Right atrium auricular region (tissue), 2 donors: ENCODE measurements at regions not wholly inside any gene's neighbourhood (a gene's known extent, or its start where the extent isn't known, plus 50 kb on each side); places are given as distances from the start of the nearest gene placed in this dataset.
"Not testable (repeated sequence)": the region's sequence is repeated elsewhere in the genome, so short reads cannot be mapped to it uniquely, and the experiment has no call there.

Source experiments
- DNase-seq: peaks from one replicate; pipeline ENCODE4 v3.0.0-alpha.2; 2019; ENCODE audit warnings: low spot score
- H3K27ac ChIP-seq, 2 donors: fragments of 200-600 bp; sonication (generic); 1 replicate in 1 of 2; 2 replicates in 1 of 2; pipeline ENCODE4 v1.5.1; 2016 to 2019
- H3K27me3 ChIP-seq, 2 donors: fragments of 200-600 bp; sonication (generic); one replicate each; pipeline versions ENCODE4 v1.5.1 to v1.6.0; 2017 to 2019
- H3K36me3 ChIP-seq: fragments of 200-600 bp; sonication (generic); one replicate; pipeline ENCODE4 v1.5.1; 2016
- H3K4me1 ChIP-seq, 2 donors: fragments of 200-600 bp; sonication (generic); one replicate each; pipeline versions ENCODE4 v1.5.1 to v1.6.0; 2017 to 2019
- H3K4me3 ChIP-seq, 2 donors: fragments of 200-600 bp; sonication (generic); 1 replicate in 1 of 2; 2 replicates in 1 of 2; pipeline ENCODE4 v1.5.1; 2017 to 2019; ENCODE audit warnings: mild to moderate bottlenecking in 1 of 2, moderate library complexity in 1 of 2
- H3K9me3 ChIP-seq, 2 donors: fragments of 200-600 bp; sonication (generic); one replicate each; pipeline ENCODE4 v1.5.1; 2019
- TF ChIP-seq, protein P1 (sequence below), 2 donors: fragments of 200-600 bp; sonication (generic); IDR thresholded peaks; one replicate each; pipeline ENCODE4 v1.5.1; 2019; ENCODE audit warnings: antibody characterized with exemption in 2 of 2

DNA sequence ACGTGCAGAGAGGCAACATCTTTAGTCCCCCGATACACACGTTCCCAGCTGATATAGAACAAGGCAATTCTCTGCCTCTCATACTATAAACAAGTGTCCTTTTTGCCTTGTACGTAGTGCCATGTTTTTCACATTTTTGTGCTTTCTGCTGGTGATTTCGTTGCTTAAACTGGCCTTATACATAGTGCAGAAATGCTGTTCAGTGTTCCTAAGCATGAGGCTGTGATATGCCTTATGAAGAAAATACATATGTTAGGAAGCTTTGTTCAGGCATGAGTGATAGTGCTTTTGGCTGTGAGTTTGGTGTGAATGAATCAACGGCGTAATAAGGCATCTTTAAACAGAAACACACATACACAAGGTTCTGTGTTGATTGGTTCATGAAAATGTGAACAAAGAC, 77.2 kb downstream of the KATNIP start:
- Histone ChIP-seq H3K36me3 (peaks cover 3% of the 10 kb centered on the region), H3K27me3 (no peaks in the 10 kb centered on the region), H3K9me3 (no peaks in the 10 kb centered on the region), H3K4me1 (peaks cover 0 to 35% of the 10 kb centered on the region in 2 donors), H3K4me3 (no peak overlapping the region), H3K27ac (no peak overlapping the region)
- TF ChIP-seq, protein P1, sequence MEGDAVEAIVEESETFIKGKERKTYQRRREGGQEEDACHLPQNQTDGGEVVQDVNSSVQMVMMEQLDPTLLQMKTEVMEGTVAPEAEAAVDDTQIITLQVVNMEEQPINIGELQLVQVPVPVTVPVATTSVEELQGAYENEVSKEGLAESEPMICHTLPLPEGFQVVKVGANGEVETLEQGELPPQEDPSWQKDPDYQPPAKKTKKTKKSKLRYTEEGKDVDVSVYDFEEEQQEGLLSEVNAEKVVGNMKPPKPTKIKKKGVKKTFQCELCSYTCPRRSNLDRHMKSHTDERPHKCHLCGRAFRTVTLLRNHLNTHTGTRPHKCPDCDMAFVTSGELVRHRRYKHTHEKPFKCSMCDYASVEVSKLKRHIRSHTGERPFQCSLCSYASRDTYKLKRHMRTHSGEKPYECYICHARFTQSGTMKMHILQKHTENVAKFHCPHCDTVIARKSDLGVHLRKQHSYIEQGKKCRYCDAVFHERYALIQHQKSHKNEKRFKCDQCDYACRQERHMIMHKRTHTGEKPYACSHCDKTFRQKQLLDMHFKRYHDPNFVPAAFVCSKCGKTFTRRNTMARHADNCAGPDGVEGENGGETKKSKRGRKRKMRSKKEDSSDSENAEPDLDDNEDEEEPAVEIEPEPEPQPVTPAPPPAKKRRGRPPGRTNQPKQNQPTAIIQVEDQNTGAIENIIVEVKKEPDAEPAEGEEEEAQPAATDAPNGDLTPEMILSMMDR (IDR thresholded peaks at IDR 0.05), result no peak
- no peak for DNase-seq

DNA sequence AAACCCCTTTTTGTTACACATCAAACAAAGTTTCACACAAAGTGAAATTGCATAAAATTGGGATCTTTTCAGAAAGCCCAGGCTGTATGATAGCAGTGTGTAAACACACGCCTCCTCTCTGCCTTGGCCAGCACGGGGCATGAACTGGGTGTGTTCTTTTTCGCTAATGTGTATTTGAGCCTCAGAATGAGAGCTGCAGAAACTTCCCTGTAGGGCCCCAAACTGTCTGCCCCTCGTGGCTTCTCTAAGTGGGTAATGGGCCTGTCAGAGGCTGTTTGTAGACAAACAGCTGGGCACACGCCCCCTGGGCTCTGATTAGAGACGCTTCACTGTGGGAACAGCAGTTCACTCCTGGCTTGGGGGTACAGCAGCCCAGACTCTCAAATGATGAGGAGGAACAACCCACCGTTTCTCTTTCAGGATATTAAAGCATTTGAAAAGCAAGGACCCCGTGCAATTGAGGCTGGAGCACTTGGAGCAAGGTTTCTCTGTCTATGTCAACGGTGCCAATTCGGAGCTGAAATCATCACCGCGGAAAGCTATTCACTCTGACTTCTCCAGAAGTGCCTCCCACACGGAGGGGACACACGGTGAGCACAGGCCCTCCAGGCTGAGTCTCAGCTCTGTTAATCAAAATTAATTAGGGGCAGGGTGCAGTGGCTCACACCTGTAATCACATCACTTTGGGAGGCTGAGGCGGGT, 78.4 kb downstream of the KATNIP start:
- Histone ChIP-seq H3K36me3 (peaks cover 3% of the 10 kb centered on the region), H3K4me1 (peaks cover 0 to 35% of the 10 kb centered on the region in 2 donors), H3K4me3 (no peak overlapping the region), H3K27me3 (no peaks in the 10 kb centered on the region), H3K27ac (no peak overlapping the region), H3K9me3 (no peaks in the 10 kb centered on the region)
- TF ChIP-seq, protein P1 (IDR thresholded peaks at IDR 0.05), result no peak
- no peak for DNase-seq

DNA sequence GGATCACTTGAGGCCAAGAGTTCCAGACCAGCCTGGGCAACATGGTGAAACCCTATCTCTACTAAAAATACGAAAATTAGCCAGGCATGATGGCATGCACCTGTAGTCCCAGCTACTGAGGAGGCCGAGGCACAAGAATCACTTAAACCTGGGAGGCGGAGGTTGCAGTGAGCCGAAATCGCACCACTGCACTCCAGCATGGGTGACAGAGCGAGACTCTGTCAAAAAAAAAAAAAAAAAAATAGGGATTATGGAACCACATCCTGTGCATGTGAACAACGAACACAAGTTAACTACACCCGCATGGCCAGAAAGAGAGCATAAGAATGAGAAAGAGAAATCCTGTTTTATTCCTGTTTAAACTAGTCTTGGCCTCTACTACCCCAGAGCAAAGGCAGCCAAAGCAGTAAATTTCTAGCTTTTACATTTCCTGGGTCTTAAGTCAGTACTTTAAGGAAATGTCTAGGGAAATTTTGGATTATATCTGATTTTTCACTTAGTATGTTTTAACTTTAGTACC, 79.1 kb downstream of the KATNIP start:
- peaks cover 0 to 35% of the 10 kb centered on the region in 2 donors for H3K4me1 ChIP-seq
- H3K4me3 ChIP-seq, H3K36me3 ChIP-seq, H3K27ac ChIP-seq, H3K27me3 ChIP-seq, DNase-seq, H3K9me3 ChIP-seq: not testable (repeated sequence)

DNA sequence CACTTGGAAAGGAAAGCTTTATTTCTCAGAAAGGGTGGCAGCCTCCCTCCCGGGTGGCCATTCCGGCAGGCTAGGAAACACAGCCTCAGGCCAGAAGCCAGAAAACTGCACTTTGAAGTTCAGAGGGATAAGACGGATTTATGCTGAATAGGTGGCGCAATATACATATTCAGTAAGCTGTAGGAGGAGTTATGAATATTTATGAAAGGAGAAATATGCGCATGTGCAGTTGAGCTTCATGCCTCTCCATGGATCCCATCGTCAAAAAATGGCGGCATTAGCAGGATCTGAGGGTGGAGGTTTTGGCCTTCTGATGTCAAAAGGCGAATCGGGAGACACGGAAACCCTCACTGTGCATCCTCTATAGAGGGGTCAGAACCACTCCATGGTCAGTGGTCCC, 82.3 kb downstream of the KATNIP start:
- DNase-seq, result no peak
- Histone ChIP-seq H3K4me3 (no peak overlapping the region), H3K9me3 (no peaks in the 10 kb centered on the region), H3K27me3 (no peaks in the 10 kb centered on the region), H3K36me3 (peaks cover 3% of the 10 kb centered on the region), H3K27ac (no peak overlapping the region), H3K4me1 (peaks cover 0 to 12% of the 10 kb centered on the region in 2 donors)
- TF ChIP-seq, protein P1 (IDR thresholded peaks at IDR 0.05), result no peak

DNA sequence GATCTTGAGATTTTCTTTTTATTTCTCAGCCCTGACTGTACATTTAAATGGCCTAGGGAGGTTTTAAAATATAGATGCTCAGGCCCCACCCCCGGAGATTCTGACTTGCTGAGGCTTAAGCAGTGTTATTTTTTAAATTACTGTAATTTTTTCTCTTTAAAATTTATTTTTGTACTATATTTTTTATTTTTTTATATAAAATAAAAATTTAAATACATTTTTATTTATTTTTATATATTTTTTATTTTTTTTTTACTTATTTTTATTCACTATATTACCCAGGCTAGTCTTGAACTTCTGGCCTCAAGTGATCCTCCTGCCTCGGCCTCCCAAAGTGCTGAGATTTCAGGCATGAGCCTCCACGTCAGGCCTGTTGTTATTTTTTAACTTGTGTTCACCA, 83.3 kb downstream of the KATNIP start:
- peaks cover 3% of the 10 kb centered on the region for H3K36me3 ChIP-seq

DNA sequence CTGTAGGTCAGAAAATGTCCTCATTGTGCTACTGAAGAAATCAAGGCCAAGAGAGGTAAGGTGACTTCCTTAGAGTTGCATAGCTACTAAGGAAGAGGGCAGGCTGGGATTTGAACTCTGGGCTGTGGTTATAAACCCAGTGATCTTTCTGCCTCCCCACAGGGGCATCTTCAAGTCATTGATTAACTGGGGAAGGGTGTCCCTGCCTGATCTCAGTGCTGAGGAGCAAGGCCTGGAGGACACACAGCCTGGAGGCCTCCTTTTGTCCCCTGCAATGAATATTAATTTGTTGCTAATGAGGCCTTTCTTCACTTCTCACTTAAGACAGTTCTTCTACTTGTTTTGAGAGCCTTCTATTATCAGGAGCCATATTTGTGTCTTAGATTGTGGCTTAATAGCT, 83.8 kb downstream of the KATNIP start:
- H3K36me3 ChIP-seq, result peaks cover 3% of the 10 kb centered on the region
- TF ChIP-seq, protein P1 (IDR thresholded peaks at IDR 0.05), result no peak

More for the DNA sequence above, 83.3 kb downstream of the KATNIP start:
- H3K9me3 ChIP-seq, result no peaks in the 10 kb centered on the region
- no peak overlapping the region for H3K27ac ChIP-seq
- peaks cover 0 to 4% of the 10 kb centered on the region in 2 donors for H3K4me1 ChIP-seq
- DNase-seq, result no peak
- no peak overlapping the region for H3K4me3 ChIP-seq
- no peaks in the 10 kb centered on the region for H3K27me3 ChIP-seq
- TF ChIP-seq, protein P1 (IDR thresholded peaks at IDR 0.05), result no peak

More for the DNA sequence above, 83.8 kb downstream of the KATNIP start:
- no peak overlapping the region for H3K27ac ChIP-seq
- H3K4me3 ChIP-seq, result no peak overlapping the region
- H3K9me3 ChIP-seq, result no peaks in the 10 kb centered on the region
- DNase-seq, result no peak
- no peaks in the 10 kb centered on the region for H3K4me1 ChIP-seq
- H3K27me3 ChIP-seq, result no peaks in the 10 kb centered on the region
